ENCODE measurements at regions not wholly inside any gene's neighbourhood (a gene's known extent, or its start where the extent isn't known, plus 50 kb on each side); places are given as distances from the start of the nearest gene placed in this dataset.

- no peak for TF ChIP-seq CTCF (conservative IDR thresholded peaks at IDR 0.05; ENCODE audit: low read depth, low read length)
- no peak for DNase-seq (ENCODE audit: low read depth)
- H3K4me3 ChIP-seq (ENCODE audit: low read depth, low read length), result no peak overlapping the region
Measured at GRCh38 chr1:30615816-30616590, 107.4 kb downstream of the MATN1 start.

GRCh38 chr1:30615076-30615795 is 108.1 kb downstream of the MATN1 start:
- DNase-seq (ENCODE audit: low read depth), result no peak
- no peak overlapping the region for H3K4me3 ChIP-seq (ENCODE audit: low read depth, low read length)
- no peak for TF ChIP-seq CTCF (conservative IDR thresholded peaks at IDR 0.05; ENCODE audit: low read depth, low read length)

GRCh38 chr1:30613188-30613587 is 110.2 kb downstream of the MATN1 start:
- no peak overlapping the region for H3K4me3 ChIP-seq (ENCODE audit: low read depth, low read length)
- no peak for TF ChIP-seq CTCF (conservative IDR thresholded peaks at IDR 0.05; ENCODE audit: low read depth, low read length)
- no peak for DNase-seq (ENCODE audit: low read depth)

GRCh38 chr1:30612536-30613065 is 110.8 kb downstream of the MATN1 start:
- no peak overlapping the region for H3K4me3 ChIP-seq (ENCODE audit: low read depth, low read length)
- no peak for TF ChIP-seq CTCF (conservative IDR thresholded peaks at IDR 0.05; ENCODE audit: low read depth, low read length)
- no peak for DNase-seq (ENCODE audit: low read depth)

GRCh38 chr1:30611741-30612309 is 111.6 kb downstream of the MATN1 start:
- no peak for TF ChIP-seq CTCF (conservative IDR thresholded peaks at IDR 0.05; ENCODE audit: low read depth, low read length)
- no peak overlapping the region for H3K4me3 ChIP-seq (ENCODE audit: low read depth, low read length)
- DNase-seq (ENCODE audit: low read depth), result no peak

- DNase-seq (ENCODE audit: low read depth), result no peak
Measured at GRCh38 chr1:30610917-30611316, 112.5 kb downstream of the MATN1 start.

More at GRCh38 chr1:30610917-30611316, 112.5 kb downstream of the MATN1 start:
- TF ChIP-seq CTCF (conservative IDR thresholded peaks at IDR 0.05; ENCODE audit: low read depth, low read length), result no peak
- H3K4me3 ChIP-seq (ENCODE audit: low read depth, low read length), result no peak overlapping the region

All from epithelial cell of proximal tubule (primary cell).